AG04450 (cell line): ENCODE measurements at regions not wholly inside any gene's neighbourhood (a gene's known extent, or its start where the extent isn't known, plus 50 kb on each side); places are given as distances from the start of the nearest gene placed in this dataset.

ENCODE experiments used
- CTCF ChIA-PET: fragments of 300-600, 350-600 bp; formaldehyde crosslinking; extraction: SDS; loops from one replicate; lab custom pipeline; 2022; ENCODE audit warnings: antibody characterized with exemption, inconsistent platforms; lab: Charles Lee
- POLR2A ChIA-PET: fragments of 350-600 bp; formaldehyde crosslinking; extraction: SDS; loops from one replicate; lab custom pipeline; 2021; ENCODE audit warnings: antibody characterized with exemption, inconsistent platforms; lab: Yijun Ruan, JAX
- DNase-seq: peaks from one replicate; pipeline ENCODE4 v3.0.0-alpha.2; 2011; ENCODE audit warnings: low read depth, low spot score
- H3K27ac ChIP-seq: one replicate; pipeline ENCODE4 v1.5.1; 2012; ENCODE audit warnings: low read depth, low read length, control low read depth
- H3K27me3 ChIP-seq: one replicate; pipeline ENCODE4 v1.6.0; 2012; ENCODE audit warnings: low read length; ENCODE audit not compliant: control insufficient read depth, insufficient read depth
- H3K4me3 ChIP-seq: 2 replicates; pipeline ENCODE4 v1.5.1; 2011; ENCODE audit warnings: mild to moderate bottlenecking, low read depth, low read length, control low read depth
- H3K9me3 ChIP-seq: 2 replicates; pipeline ENCODE4 v1.5.1; 2012; ENCODE audit warnings: low read length; ENCODE audit not compliant: control insufficient read depth, insufficient read depth
- CTCF ChIP-seq: IDR thresholded peaks from 2 replicates; pipeline ENCODE4 v1.5.1; 2011; ENCODE audit warnings: low read depth, low read length, control low read depth, inconsistent platforms

GRCh38 chr13:30824651-30825050 lies 81.4 kb upstream of the MEDAG start:
- no peak overlapping the region for H3K4me3 ChIP-seq
- POLR2A ChIA-PET, result no interaction called here
- H3K9me3 ChIP-seq, result peaks cover 5% of the 10 kb centered on the region
- H3K27ac ChIP-seq, result no peak overlapping the region
- no peak for TF ChIP-seq CTCF
- no peak for DNase-seq
- CTCF ChIA-PET, result no interaction called here
- H3K27me3 ChIP-seq, result no peaks in the 10 kb centered on the region

- no peak overlapping the region for H3K27ac ChIP-seq
- H3K4me3 ChIP-seq, result no peak overlapping the region
- no peak for DNase-seq
- no peak for TF ChIP-seq CTCF
- H3K9me3 ChIP-seq, result peaks cover 8% of the 10 kb centered on the region
- no peaks in the 10 kb centered on the region for H3K27me3 ChIP-seq
- POLR2A ChIA-PET, result no interaction called here
- CTCF ChIA-PET, result interaction anchor here (1.2 kb wide), 1 partner anchor 38 kb away, joined by 3 read pairs; no protein-coding TSS in a partner anchor
Measured at GRCh38 chr13:30826911-30827577, 79.0 kb upstream of the MEDAG start.

- CTCF ChIA-PET, result no interaction called here
- DNase-seq, result no peak
Measured at GRCh38 chr13:30827578-30827925, 78.5 kb upstream of the MEDAG start.

GRCh38 chr13:30829145-30829832 lies 76.8 kb upstream of the MEDAG start:
- DNase-seq, result no peak
- H3K27ac ChIP-seq, result no peak overlapping the region
- H3K4me3 ChIP-seq, result no peak overlapping the region
- peaks cover 8% of the 10 kb centered on the region for H3K9me3 ChIP-seq
- POLR2A ChIA-PET, result no interaction called here
- CTCF ChIA-PET, result interaction anchor here (1.0 kb wide), 1 partner anchor 37 kb away, joined by 3 read pairs; no protein-coding TSS in a partner anchor
- H3K27me3 ChIP-seq, result no peaks in the 10 kb centered on the region
- TF ChIP-seq CTCF, result no peak

More at GRCh38 chr13:30827578-30827925, 78.5 kb upstream of the MEDAG start:
- Histone ChIP-seq H3K9me3 (peaks cover 8% of the 10 kb centered on the region), H3K4me3 (no peak overlapping the region), H3K27me3 (no peaks in the 10 kb centered on the region), H3K27ac (no peak overlapping the region)
- no peak for TF ChIP-seq CTCF
- POLR2A ChIA-PET, result no interaction called here
